ENCODE measurements at regions not wholly inside any gene's neighbourhood (a gene's known extent, or its start where the extent isn't known, plus 50 kb on each side); places are given as distances from the start of the nearest gene placed in this dataset.

- no peak overlapping the region for H4K5ac ChIP-seq (ENCODE audit: insufficient read length, low read depth, low read length)
- no peak overlapping the region for H4K8ac ChIP-seq (ENCODE audit: extremely low read depth, insufficient read depth, low read length)
- H3K23me2 ChIP-seq (ENCODE audit: low read depth, low read length), result no peaks in the 10 kb centered on the region
- no peak overlapping the region for H3K56ac ChIP-seq (replicated peaks; ENCODE audit: insufficient read length, low read depth, low read length)
- ChIA-PET POLR2A (ENCODE audit: partially characterized antibody) (no interaction called here), CTCF (ENCODE audit: partially characterized antibody) (no interaction called here)
- H3K9ac ChIP-seq (replicated peaks in 1 of 4; ENCODE audit: extremely low read depth in 1 of 4, low read depth in 3 of 4, low read length in 3 of 4), result no peak overlapping the region
- no peaks in the 10 kb centered on the region for H4K20me1 ChIP-seq (replicated peaks in 1 of 2; ENCODE audit: control insufficient read depth in 1 of 2, insufficient read depth in 2 of 2, low read length in 2 of 2)
- H3K4me1 ChIP-seq (replicated peaks in 1 of 4; ENCODE audit: control insufficient read depth in 3 of 4, insufficient read depth in 4 of 4, low read length in 3 of 4), result no peaks in the 10 kb centered on the region
- no peaks in the 10 kb centered on the region for H3K36me3 ChIP-seq (ENCODE audit: control insufficient read depth in 2 of 4, insufficient read depth in 4 of 4, low read length in 3 of 4)
- no peak overlapping the region for H3K27ac ChIP-seq (ENCODE audit: low read depth, low read length)
- H4K91ac ChIP-seq (replicated peaks; ENCODE audit: insufficient read length, low read length), result no peak overlapping the region
- no peak overlapping the region for H2BK15ac ChIP-seq (ENCODE audit: low read length)
- TF ChIP-seq FOSL1 (IDR thresholded peaks at IDR 0.05; ENCODE audit: insufficient read depth, low read depth, low read length) (no peak), RFX5 (IDR thresholded peaks at IDR 0.05; ENCODE audit: borderline replicate concordance, low read depth, low read length) (no peak), RXRA (IDR thresholded peaks at IDR 0.05; ENCODE audit: insufficient read depth, low read depth, low read length) (no peak)
- no peak overlapping the region for H2AK5ac ChIP-seq (ENCODE audit: low read depth, low read length)
- H3K27me3 ChIP-seq (replicated peaks in 1 of 4; ENCODE audit: control insufficient read depth in 3 of 4, extremely low read depth in 1 of 4, insufficient read depth in 3 of 4, low read length in 3 of 4), result no peaks in the 10 kb centered on the region
- H3K23ac ChIP-seq (ENCODE audit: insufficient read length), result no peak overlapping the region
- no peak overlapping the region for H2AFZ ChIP-seq (ENCODE audit: low read length)
- no peaks in the 10 kb centered on the region for H3K79me2 ChIP-seq (ENCODE audit: control insufficient read depth in 1 of 2, insufficient read depth in 2 of 2, low read length in 2 of 2)
- no peaks in the 10 kb centered on the region for H3K79me1 ChIP-seq (ENCODE audit: low read depth, low read length)
- H3K4ac ChIP-seq (replicated peaks; ENCODE audit: insufficient read length, low read depth, low read length), result no peak overlapping the region
- H3K9me3 ChIP-seq (ENCODE audit: insufficient read depth in 2 of 2, low read depth in 1 of 2, low read length in 1 of 2), result no peaks in the 10 kb centered on the region
- H3K18ac ChIP-seq (ENCODE audit: extremely low read depth, low read length), result no peak overlapping the region
- H2BK5ac ChIP-seq (ENCODE audit: low read depth, low read length), result no peak overlapping the region
- H3K4me2 ChIP-seq (ENCODE audit: insufficient read depth in 1 of 2, low read depth in 2 of 2, low read length in 2 of 2), result no peak overlapping the region
- H2BK20ac ChIP-seq (ENCODE audit: low read length), result no peak overlapping the region
- no peak overlapping the region for H3K4me3 ChIP-seq (ENCODE audit: extremely low read depth in 1 of 4, insufficient read depth in 2 of 4, low read depth in 3 of 4, low read length in 4 of 4)
- no peak overlapping the region for H2BK120ac ChIP-seq (replicated peaks; ENCODE audit: low read depth, low read length)
- no peak overlapping the region for H2BK12ac ChIP-seq (ENCODE audit: low read depth, low read length)
- FAIRE-seq (no peak), DNase-seq (ENCODE audit: low read depth in 1 of 2, low spot score in 2 of 2) (no peak)
- 100% methylated on average over 1 of the region's 2 CpGs; no CpG with 5 or more reads in 1 of the 2 experiments for WGBS, 2 experiments (ENCODE audit: extremely low coverage in 1 of 2, insufficient coverage in 1 of 2, insufficient read length in 1 of 2, insufficient replicate concordance in 2 of 2, low coverage in 1 of 2, low lambda C conversion rate in 2 of 2, missing lambda C conversion rate in 1 of 2)
- H3K14ac ChIP-seq (ENCODE audit: insufficient read length), result no peak overlapping the region
These were observed 903.1 kb upstream of the SOX9 start for GRCh38 chr17:71217769-71218168.
